Neuronal stem cell (in vitro differentiated cells): ENCODE measurements at regions not wholly inside any gene's neighbourhood (a gene's known extent, or its start where the extent isn't known, plus 50 kb on each side); places are given as distances from the start of the nearest gene placed in this dataset.

Experiments
- DNase-seq: peaks from one replicate; pipeline ENCODE4 v3.0.0-alpha.2; 2013; ENCODE audit warnings: low spot score
- H2AFZ ChIP-seq: one replicate; pipeline ENCODE4 v1.6.1; 2013; ENCODE audit warnings: mild to moderate bottlenecking, low read length, inconsistent platforms
- H2AK5ac ChIP-seq: 2 replicates; pipeline ENCODE4 v1.6.1; 2013; ENCODE audit warnings: low read depth, mild to moderate bottlenecking, inconsistent platforms, low read length, moderate library complexity, mixed read lengths
- H2BK120ac ChIP-seq: 2 replicates; pipeline ENCODE4 v1.6.1; 2013; ENCODE audit warnings: low read depth, mild to moderate bottlenecking, inconsistent platforms, low read length, moderate library complexity, mixed read lengths
- H2BK12ac ChIP-seq: one replicate; pipeline ENCODE4 v1.6.1; 2013; ENCODE audit warnings: low read length, inconsistent platforms
- H2BK15ac ChIP-seq: 2 replicates; pipeline ENCODE4 v1.6.1; 2013; ENCODE audit warnings: mild to moderate bottlenecking, low read length, inconsistent platforms, mixed read lengths
- H2BK5ac ChIP-seq: one replicate; pipeline ENCODE4 v1.6.1; 2013; ENCODE audit warnings: inconsistent platforms, mild to moderate bottlenecking, low read length, moderate library complexity
- H3K14ac ChIP-seq: one replicate; pipeline ENCODE4 v1.6.1; 2013; ENCODE audit warnings: low read length, inconsistent platforms
- H3K18ac ChIP-seq: 2 replicates; pipeline ENCODE4 v1.6.1; 2013; ENCODE audit warnings: low read length, inconsistent platforms
- H3K23ac ChIP-seq: 2 replicates; pipeline ENCODE4 v1.6.1; 2013; ENCODE audit warnings: low read depth, mild to moderate bottlenecking, mixed read lengths, low read length, inconsistent platforms; ENCODE audit not compliant: poor library complexity
- H3K27ac ChIP-seq: replicated peaks from 3 replicates; pipeline ENCODE4 v1.5.1; 2013; ENCODE audit warnings: low read length, inconsistent platforms
- H3K27me3 ChIP-seq, 3 experiments: 2 replicates each; pipeline ENCODE4 v1.6.1; 2013; ENCODE audit warnings: low read length in 3 of 3, mild to moderate bottlenecking in 2 of 3, inconsistent platforms in 1 of 3, low read depth in 1 of 3, mixed read lengths in 1 of 3, moderate library complexity in 1 of 3; ENCODE audit not compliant: control insufficient read depth in 3 of 3, insufficient read depth in 3 of 3
- H3K36me3 ChIP-seq, 2 donors: replicated peaks in 1 of 2; 2 replicates each; pipeline ENCODE4 v1.6.1; 2013; ENCODE audit warnings: low read length in 2 of 2; ENCODE audit not compliant: control insufficient read depth in 2 of 2, insufficient read depth in 2 of 2
- H3K4ac ChIP-seq: 2 replicates; pipeline ENCODE4 v1.6.1; 2013; ENCODE audit warnings: inconsistent platforms, mild to moderate bottlenecking, low read length, moderate library complexity
- H3K4me1 ChIP-seq, 2 donors: 1 replicate in 1 of 2; 2 replicates in 1 of 2; pipeline ENCODE4 v1.6.1; 2013; ENCODE audit warnings: low read length in 2 of 2, low read depth in 1 of 2; ENCODE audit not compliant: control insufficient read depth in 2 of 2, insufficient read depth in 1 of 2
- H3K4me2 ChIP-seq: one replicate; pipeline ENCODE4 v1.6.1; 2013; ENCODE audit warnings: mild to moderate bottlenecking, low read length, inconsistent platforms; ENCODE audit not compliant: insufficient read depth, poor library complexity, severe bottlenecking
- H3K4me3 ChIP-seq, 2 donors: 2 replicates each; pipeline ENCODE4 v1.5.1; 2013; ENCODE audit warnings: low read length in 2 of 2, mild to moderate bottlenecking in 2 of 2, inconsistent platforms in 1 of 2, moderate library complexity in 1 of 2
- H3K79me1 ChIP-seq: one replicate; pipeline ENCODE4 v1.6.1; 2013; ENCODE audit warnings: low read depth, mild to moderate bottlenecking, inconsistent platforms, low read length, moderate library complexity
- H3K9ac ChIP-seq: one replicate; pipeline ENCODE4 v1.6.1; 2013; ENCODE audit warnings: mild to moderate bottlenecking, low read depth, low read length, inconsistent platforms; ENCODE audit not compliant: poor library complexity
- H3K9me3 ChIP-seq, 2 donors: replicated peaks in 1 of 2; 2 replicates each; pipeline versions ENCODE3 to v1.6.1; 2013; ENCODE audit warnings: low read length in 2 of 2, mild to moderate bottlenecking in 2 of 2, inconsistent platforms in 1 of 2, low read depth in 1 of 2, mixed read lengths in 1 of 2, moderate library complexity in 1 of 2; ENCODE audit not compliant: control insufficient read depth in 2 of 2, insufficient read depth in 1 of 2
- H4K8ac ChIP-seq: one replicate; pipeline ENCODE4 v1.6.1; 2013; ENCODE audit warnings: low read depth, mild to moderate bottlenecking, inconsistent platforms, low read length, moderate library complexity
- H4K91ac ChIP-seq: one replicate; pipeline ENCODE4 v1.6.1; 2013; ENCODE audit warnings: low read length, low read depth, mild to moderate bottlenecking, inconsistent platforms; ENCODE audit not compliant: poor library complexity
- WGBS, 2 donors: extraction: QIAGEN DNeasy Blood & Tissue Kit; methylation state at CpG; one replicate each; pipeline ENCODE4 v1.1.7; 2013; ENCODE audit warnings: missing lambda C conversion rate in 2 of 2, mixed read lengths in 1 of 2; ENCODE audit not compliant: insufficient read length in 2 of 2, insufficient replicate concordance in 1 of 2; ENCODE audit errors: extremely low coverage in 2 of 2; 5-methylcytosine and 5-hydroxymethylcytosine counted together

DNA sequence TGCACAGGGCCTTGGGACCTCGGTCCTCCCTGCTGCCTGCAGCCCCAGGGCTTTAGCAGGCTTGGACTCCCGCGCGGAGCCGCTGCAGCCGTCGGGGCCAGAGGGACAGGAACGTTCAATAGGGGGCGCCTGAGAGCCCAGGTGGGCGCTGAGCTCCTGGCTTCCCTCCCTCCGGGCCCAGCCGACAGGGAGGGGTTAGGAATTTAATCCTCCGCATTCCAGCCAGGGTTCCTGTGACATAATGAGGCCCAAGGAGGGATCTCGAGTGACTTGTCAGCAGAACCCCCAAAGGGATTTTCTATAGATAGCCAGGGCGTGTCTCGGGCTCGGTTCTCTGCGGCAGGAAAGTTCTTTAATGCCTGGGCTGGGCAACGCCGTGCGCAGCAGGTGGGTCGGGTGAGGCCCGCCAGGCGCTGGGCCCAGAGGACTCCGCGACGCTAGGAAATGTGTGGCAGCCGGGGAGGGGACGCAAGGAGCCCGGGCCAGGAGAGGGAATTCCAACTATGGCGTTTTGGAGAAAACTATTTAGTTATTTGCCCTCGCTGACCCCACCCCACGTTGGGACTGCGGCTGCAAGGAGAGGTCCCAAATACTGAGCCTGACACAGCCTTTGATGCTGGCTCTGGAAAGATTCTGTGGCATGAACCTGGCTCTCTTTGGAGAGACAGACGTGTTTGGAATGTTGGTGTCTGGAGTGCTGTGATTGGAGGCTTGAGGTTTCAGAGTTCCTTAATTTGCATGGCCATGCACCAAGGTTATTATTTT is 285.2 kb upstream of the GATB start:
- no peak overlapping the region for H2BK120ac ChIP-seq
- DNase-seq, result peak; percentile 85
- H3K9me3 ChIP-seq, result no peaks in the 10 kb centered on the region
- H3K4me1 ChIP-seq, result peaks cover 0 to 6% of the 10 kb centered on the region in 2 donors
- H4K91ac ChIP-seq, result no peak overlapping the region
- peak overlapping the region; percentile 46 for H2AFZ ChIP-seq
- H3K27ac ChIP-seq, result peak overlapping the region; percentile 33
- H3K14ac ChIP-seq, result no peak overlapping the region
- peak overlapping the region; percentile 92 for H3K18ac ChIP-seq
- no peaks in the 10 kb centered on the region for H3K36me3 ChIP-seq
- H3K4me2 ChIP-seq, result peak overlapping the region; percentile 75
- no peak overlapping the region for H4K8ac ChIP-seq
- no peak overlapping the region for H2BK12ac ChIP-seq
- H3K9ac ChIP-seq, result peak overlapping the region; percentile 74
- H2BK5ac ChIP-seq, result peak overlapping the region; percentile 71
- H3K27me3 ChIP-seq, result peaks cover 0 to 20% (median 2%) of the 10 kb centered on the region in 3 experiments
- no peak overlapping the region for H3K23ac ChIP-seq
- WGBS, 2 donors, result no CpG with 5 or more reads among the region's 35 CpGs
- H3K4me3 ChIP-seq, result peak overlapping the region in 1 of 2 donors; percentile 68
- no peak overlapping the region for H2AK5ac ChIP-seq
- no peak overlapping the region for H3K4ac ChIP-seq
- no peaks in the 10 kb centered on the region for H3K79me1 ChIP-seq
- H2BK15ac ChIP-seq, result peak overlapping the region; percentile 38

DNA sequence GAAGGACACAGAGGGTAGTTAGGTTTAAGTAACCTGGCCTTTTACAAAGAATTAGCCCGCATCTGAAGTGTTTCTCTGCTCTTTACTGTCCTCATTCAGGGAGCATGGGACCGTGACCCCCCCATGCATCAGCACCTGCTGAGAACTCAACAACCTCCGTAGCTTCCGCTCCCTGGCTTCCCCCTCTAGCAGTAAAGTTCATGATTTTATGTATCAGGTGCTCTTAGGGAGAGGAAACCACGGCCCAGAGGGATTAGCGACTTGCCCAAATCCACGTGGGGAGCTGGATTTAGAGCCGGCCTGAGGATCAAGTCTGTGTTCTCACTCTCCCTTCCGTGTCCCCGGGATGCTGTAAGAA is 284.6 kb upstream of the GATB start:
- peak overlapping the region in 1 of 2 donors; percentile 39 for H3K4me3 ChIP-seq
- H2BK120ac ChIP-seq, result no peak overlapping the region
- H3K4ac ChIP-seq, result no peak overlapping the region
- peaks cover 0 to 20% (median 2%) of the 10 kb centered on the region in 3 experiments for H3K27me3 ChIP-seq
- H4K8ac ChIP-seq, result no peak overlapping the region
- no peak overlapping the region for H2BK12ac ChIP-seq
- no peak for DNase-seq
- H2BK5ac ChIP-seq, result peak overlapping the region; percentile 71
- H2AFZ ChIP-seq, result peak overlapping the region; percentile 16
- H3K4me2 ChIP-seq, result peak overlapping the region; percentile 75
- H2BK15ac ChIP-seq, result peak overlapping the region; percentile 38
- no peak overlapping the region for H3K14ac ChIP-seq
- H2AK5ac ChIP-seq, result no peak overlapping the region
- no peak overlapping the region for H3K23ac ChIP-seq
- H3K18ac ChIP-seq, result peak overlapping the region; percentile 92
- no CpG with 5 or more reads among the region's 10 CpGs for WGBS, 2 donors
- H4K91ac ChIP-seq, result no peak overlapping the region
- no peaks in the 10 kb centered on the region for H3K9me3 ChIP-seq
- peaks cover 0 to 6% of the 10 kb centered on the region in 2 donors for H3K4me1 ChIP-seq
- H3K9ac ChIP-seq, result peak overlapping the region; percentile 74
- no peaks in the 10 kb centered on the region for H3K79me1 ChIP-seq
- H3K36me3 ChIP-seq, result no peaks in the 10 kb centered on the region
- H3K27ac ChIP-seq, result no peak overlapping the region

- H4K8ac ChIP-seq, result no peak overlapping the region
- DNase-seq, result no peak
- H2BK5ac ChIP-seq, result no peak overlapping the region
- WGBS, 2 donors, result no CpG with 5 or more reads among the region's 9 CpGs
- H3K79me1 ChIP-seq, result no peaks in the 10 kb centered on the region
- H3K4ac ChIP-seq, result no peak overlapping the region
- no peaks in the 10 kb centered on the region for H3K9me3 ChIP-seq
- H3K4me2 ChIP-seq, result no peak overlapping the region
- no peak overlapping the region for H3K14ac ChIP-seq
- no peak overlapping the region for H3K27ac ChIP-seq
- H3K4me3 ChIP-seq, result no peak overlapping the region
- no peaks in the 10 kb centered on the region for H3K36me3 ChIP-seq
- no peak overlapping the region for H4K91ac ChIP-seq
- peak overlapping the region; percentile 0 for H2AK5ac ChIP-seq
- no peak overlapping the region for H2BK12ac ChIP-seq
- no peak overlapping the region for H2AFZ ChIP-seq
- peaks cover 0 to 6% of the 10 kb centered on the region in 2 donors for H3K4me1 ChIP-seq
- peak overlapping the region; percentile 16 for H3K18ac ChIP-seq
- H2BK120ac ChIP-seq, result no peak overlapping the region
- no peak overlapping the region for H3K23ac ChIP-seq
- H3K27me3 ChIP-seq, result peaks cover 0 to 20% (median 2%) of the 10 kb centered on the region in 3 experiments
- no peak overlapping the region for H2BK15ac ChIP-seq
- H3K9ac ChIP-seq, result no peak overlapping the region
Observed at GRCh38 chr4:152044331-152045036, 283.7 kb upstream of the GATB start.

DNA sequence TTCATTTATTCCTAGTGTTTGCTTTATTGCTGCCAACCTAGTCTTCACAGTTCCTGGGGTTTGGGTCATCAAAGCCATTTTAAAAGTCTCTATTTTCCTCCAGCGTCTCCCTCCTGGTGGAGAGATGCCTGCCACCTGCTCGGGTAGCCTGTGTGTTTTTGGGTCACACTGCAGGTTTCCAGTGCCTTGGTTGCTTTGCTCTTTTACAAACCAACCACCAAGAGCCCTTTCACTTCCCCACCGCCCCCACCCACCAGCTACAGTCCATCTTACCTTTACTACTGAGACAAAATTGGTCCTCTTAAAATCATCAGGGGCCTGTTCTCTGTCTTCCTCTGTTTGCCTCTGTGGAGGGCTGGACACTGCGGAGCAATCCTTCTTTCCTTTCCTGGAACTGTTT is 280.5 kb upstream of the GATB start:
- no peaks in the 10 kb centered on the region for H3K36me3 ChIP-seq
- H3K79me1 ChIP-seq, result no peaks in the 10 kb centered on the region
- H2BK5ac ChIP-seq, result no peak overlapping the region
- peaks cover 0 to 13% (median 2%) of the 10 kb centered on the region in 3 experiments for H3K27me3 ChIP-seq
- no peak for DNase-seq
- no CpG with 5 or more reads among the region's 4 CpGs for WGBS, 2 donors
- peaks cover 0 to 4% of the 10 kb centered on the region in 2 donors for H3K4me1 ChIP-seq
- H3K18ac ChIP-seq, result no peak overlapping the region
- no peak overlapping the region for H2BK12ac ChIP-seq
- no peak overlapping the region for H3K4ac ChIP-seq
- H2BK120ac ChIP-seq, result no peak overlapping the region
- no peak overlapping the region for H3K4me2 ChIP-seq
- H3K27ac ChIP-seq, result no peak overlapping the region
- no peak overlapping the region for H4K8ac ChIP-seq
- no peak overlapping the region for H3K9ac ChIP-seq
- no peak overlapping the region for H3K4me3 ChIP-seq
- no peak overlapping the region for H3K23ac ChIP-seq
- H2AK5ac ChIP-seq, result no peak overlapping the region
- no peaks in the 10 kb centered on the region for H3K9me3 ChIP-seq
- no peak overlapping the region for H2AFZ ChIP-seq
- H3K14ac ChIP-seq, result no peak overlapping the region
- no peak overlapping the region for H2BK15ac ChIP-seq
- no peak overlapping the region for H4K91ac ChIP-seq
